HG03095 (cell line): ENCODE measurements at regions not wholly inside any gene's neighbourhood (a gene's known extent, or its start where the extent isn't known, plus 50 kb on each side); places are given as distances from the start of the nearest gene placed in this dataset.
"Not testable (repeated sequence)": the region's sequence is repeated elsewhere in the genome, so short reads cannot be mapped to it uniquely, and the experiment has no call there.

Source experiments
- ATAC-seq: cut with Tn5 transposase; IDR thresholded peaks from one replicate; pipeline ENCODE4 v1.9.1; 2021; ENCODE audit warnings: moderate library complexity; ENCODE audit not compliant: unreplicated experiment

- ATAC-seq = no peak
These were observed 157.8 kb downstream of the SAMD5 start for GRCh38 chr6:147666255-147666654.

GRCh38 chr6:147667082-147667481 lies 158.6 kb downstream of the SAMD5 start:
- no peak for ATAC-seq

GRCh38 chr6:147674099-147674498 lies 165.6 kb downstream of the SAMD5 start:
- no peak for ATAC-seq

GRCh38 chr6:147674794-147675193 lies 166.3 kb downstream of the SAMD5 start:
- ATAC-seq = no peak

GRCh38 chr6:147675281-147675680 lies 166.8 kb downstream of the SAMD5 start:
- no peak for ATAC-seq

- no peak for ATAC-seq
These were observed 168.2 kb downstream of the SAMD5 start for GRCh38 chr6:147676495-147677199.

GRCh38 chr6:147677647-147678046 lies 169.2 kb downstream of the SAMD5 start:
- no peak for ATAC-seq

GRCh38 chr6:147678253-147678652 lies 169.8 kb downstream of the SAMD5 start:
- no peak for ATAC-seq

- ATAC-seq = no peak
These were observed 176.4 kb downstream of the SAMD5 start for GRCh38 chr6:147684906-147685305.

GRCh38 chr6:147689398-147689797 lies 180.9 kb downstream of the SAMD5 start:
- no peak for ATAC-seq

- ATAC-seq = no peak
These were observed 183.0 kb downstream of the SAMD5 start for GRCh38 chr6:147691446-147691845.

- ATAC-seq = no peak
These were observed 184.7 kb downstream of the SAMD5 start for GRCh38 chr6:147693181-147693580.

GRCh38 chr6:147694556-147694955 lies 186.1 kb downstream of the SAMD5 start:
- not testable (repeated sequence) for ATAC-seq

- ATAC-seq = no peak
These were observed 187.3 kb downstream of the SAMD5 start for GRCh38 chr6:147695819-147696218.

GRCh38 chr6:147699140-147699539 lies 190.7 kb downstream of the SAMD5 start:
- ATAC-seq = no peak

- no peak for ATAC-seq
These were observed 191.1 kb downstream of the SAMD5 start for GRCh38 chr6:147699637-147700036.

- ATAC-seq = no peak
These were observed 192.1 kb downstream of the SAMD5 start for GRCh38 chr6:147700436-147701209.

GRCh38 chr6:147704691-147705090 lies 196.2 kb downstream of the SAMD5 start:
- no peak for ATAC-seq

- ATAC-seq = no peak
These were observed 199.0 kb downstream of the SAMD5 start for GRCh38 chr6:147707524-147707923.

GRCh38 chr6:147708170-147708569 lies 199.7 kb downstream of the SAMD5 start:
- ATAC-seq = no peak

- no peak for ATAC-seq
These were observed 201.1 kb downstream of the SAMD5 start for GRCh38 chr6:147709396-147710272.
